ENCODE measurements at regions not wholly inside any gene's neighbourhood (a gene's known extent, or its start where the extent isn't known, plus 50 kb on each side); places are given as distances from the start of the nearest gene placed in this dataset.

- no peaks in the 10 kb centered on the region for H3K36me3 ChIP-seq (ENCODE audit: low read depth)
- TF ChIP-seq CTCF (conservative IDR thresholded peaks at IDR 0.05) (no peak), EZH2 (IDR thresholded peaks at IDR 0.05; ENCODE audit: low read depth) (no peak)
- no peak overlapping the region for H2AFZ ChIP-seq
- DNase-seq: no peak
- no peaks in the 10 kb centered on the region for H3K79me2 ChIP-seq (ENCODE audit: low read depth)
- CTCF ChIA-PET: no interaction called here
- H3K27me3 ChIP-seq (ENCODE audit: insufficient read depth, low read depth): no peaks in the 10 kb centered on the region
- no peaks in the 10 kb centered on the region for H3K9me3 ChIP-seq (ENCODE audit: insufficient read depth, low read depth)
- no peak overlapping the region for H3K4me3 ChIP-seq
- H4K20me1 ChIP-seq (ENCODE audit: insufficient read depth): no peaks in the 10 kb centered on the region
- no peaks in the 10 kb centered on the region for H3K4me1 ChIP-seq (replicated peaks; ENCODE audit: insufficient read depth)
- no peaks in the 10 kb centered on the region for H3F3A ChIP-seq (ENCODE audit: insufficient read depth, low read depth)
- H3K4me2 ChIP-seq: no peak overlapping the region
- H3K27ac ChIP-seq: no peak overlapping the region
- BruUV-seq (replicated peaks): no TSS peak
- intact Hi-C loops (cut with micrococcal nuclease; ENCODE audit: unreplicated experiment): no loop called here
- no peaks in the 10 kb centered on the region for H3K9me2 ChIP-seq (ENCODE audit: insufficient read depth)
- POLR2A ChIA-PET (ENCODE audit: unreplicated experiment): no interaction called here
These were observed 549.5 kb upstream of the GOLIM4 start for GRCh38 chr3:168645180-168645579.

GRCh38 chr3:168628549-168628948, 532.8 kb upstream of the GOLIM4 start:
- Histone ChIP-seq H3F3A (ENCODE audit: insufficient read depth, low read depth) (no peaks in the 10 kb centered on the region), H3K27me3 (ENCODE audit: insufficient read depth, low read depth) (no peaks in the 10 kb centered on the region), H3K9me3 (ENCODE audit: insufficient read depth, low read depth) (no peaks in the 10 kb centered on the region), H3K4me1 (replicated peaks; ENCODE audit: insufficient read depth) (no peaks in the 10 kb centered on the region), H3K79me2 (ENCODE audit: low read depth) (no peaks in the 10 kb centered on the region), H3K4me3 (no peak overlapping the region), H3K36me3 (ENCODE audit: low read depth) (no peaks in the 10 kb centered on the region), H3K9me2 (ENCODE audit: insufficient read depth) (no peaks in the 10 kb centered on the region), H2AFZ (no peak overlapping the region), H3K27ac (no peak overlapping the region), H3K4me2 (no peak overlapping the region), H4K20me1 (ENCODE audit: insufficient read depth) (no peaks in the 10 kb centered on the region)
- ChIA-PET CTCF (no interaction called here), POLR2A (ENCODE audit: unreplicated experiment) (interaction anchor here (0.6 kb wide), 1 partner anchor 117 kb away, joined by 4 read pairs; no protein-coding TSS in a partner anchor)
- intact Hi-C loops (cut with micrococcal nuclease; ENCODE audit: unreplicated experiment): loop anchor here (5.0 kb wide), 1 partner anchor 101 kb away; no protein-coding TSS in a partner anchor
- TF ChIP-seq CTCF (conservative IDR thresholded peaks at IDR 0.05) (no peak), EZH2 (IDR thresholded peaks at IDR 0.05; ENCODE audit: low read depth) (no peak)
- DNase-seq: no peak
- no TSS peak for BruUV-seq (replicated peaks)

GRCh38 chr3:168625477-168625876, 529.8 kb upstream of the GOLIM4 start:
- Histone ChIP-seq H3K27ac (no peak overlapping the region), H3K9me2 (ENCODE audit: insufficient read depth) (no peaks in the 10 kb centered on the region), H3K4me2 (no peak overlapping the region), H3K27me3 (ENCODE audit: insufficient read depth, low read depth) (no peaks in the 10 kb centered on the region), H3F3A (ENCODE audit: insufficient read depth, low read depth) (no peaks in the 10 kb centered on the region), H3K79me2 (ENCODE audit: low read depth) (no peaks in the 10 kb centered on the region), H3K36me3 (ENCODE audit: low read depth) (no peaks in the 10 kb centered on the region), H4K20me1 (ENCODE audit: insufficient read depth) (no peaks in the 10 kb centered on the region), H3K4me1 (replicated peaks; ENCODE audit: insufficient read depth) (no peaks in the 10 kb centered on the region), H3K4me3 (no peak overlapping the region), H3K9me3 (ENCODE audit: insufficient read depth, low read depth) (no peaks in the 10 kb centered on the region), H2AFZ (no peak overlapping the region; the same call in 1 of the 2 replicates)
- intact Hi-C loops (cut with micrococcal nuclease; ENCODE audit: unreplicated experiment): loop anchor here (5.0 kb wide), 1 partner anchor 98 kb away; no protein-coding TSS in a partner anchor
- BruUV-seq (replicated peaks): no TSS peak
- ChIA-PET POLR2A (ENCODE audit: unreplicated experiment) (interaction anchor here (0.6 kb wide), 1 partner anchor 94 kb away, joined by 3 read pairs; no protein-coding TSS in a partner anchor), CTCF (no interaction called here)
- no peak for DNase-seq
- no peak for TF ChIP-seq CTCF (conservative IDR thresholded peaks at IDR 0.05)
- TF ChIP-seq EZH2 (IDR thresholded peaks at IDR 0.05; ENCODE audit: low read depth): no peak

All from PC-9 (cell line).